ENCODE measurements at regions not wholly inside any gene's neighbourhood (a gene's known extent, or its start where the extent isn't known, plus 50 kb on each side); places are given as distances from the start of the nearest gene placed in this dataset.

DNA sequence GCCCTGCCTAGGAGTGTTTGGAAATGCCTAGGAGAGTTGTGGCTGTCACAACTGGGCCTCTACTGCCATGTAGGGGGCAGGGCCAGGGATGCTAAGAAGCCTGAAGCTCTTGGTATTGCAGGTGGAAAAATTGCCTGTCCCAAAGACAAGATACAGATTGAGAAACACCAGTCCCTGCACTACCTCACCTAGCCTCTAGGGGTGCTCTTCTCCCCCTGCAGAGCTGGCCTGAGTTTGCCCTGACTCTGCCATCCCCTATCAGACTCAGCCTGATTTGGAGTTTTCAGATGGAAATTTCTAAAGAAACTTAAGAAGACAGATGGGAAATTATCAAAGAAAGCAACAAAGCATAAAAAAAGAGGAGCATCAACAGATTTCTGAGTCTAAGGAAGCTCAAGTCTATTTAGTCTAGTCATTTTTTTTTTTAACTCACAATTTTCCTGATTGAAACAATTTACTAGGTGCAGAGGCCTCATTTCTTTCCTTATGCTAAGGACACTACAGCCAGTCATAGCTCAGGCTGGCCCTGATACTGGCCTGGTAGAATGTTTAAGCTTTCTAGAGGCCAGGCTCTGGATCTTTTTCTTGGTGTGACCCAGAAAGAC is 61.4 kb upstream of the LRRN2 start (continued):
- TF ChIP-seq KDM1A (IDR thresholded peaks at IDR 0.05; ENCODE audit: low read depth) (no peak), POLR2AphosphoS2 (conservative IDR thresholded peaks at IDR 0.05; ENCODE audit: low read length) (no peak)

DNA sequence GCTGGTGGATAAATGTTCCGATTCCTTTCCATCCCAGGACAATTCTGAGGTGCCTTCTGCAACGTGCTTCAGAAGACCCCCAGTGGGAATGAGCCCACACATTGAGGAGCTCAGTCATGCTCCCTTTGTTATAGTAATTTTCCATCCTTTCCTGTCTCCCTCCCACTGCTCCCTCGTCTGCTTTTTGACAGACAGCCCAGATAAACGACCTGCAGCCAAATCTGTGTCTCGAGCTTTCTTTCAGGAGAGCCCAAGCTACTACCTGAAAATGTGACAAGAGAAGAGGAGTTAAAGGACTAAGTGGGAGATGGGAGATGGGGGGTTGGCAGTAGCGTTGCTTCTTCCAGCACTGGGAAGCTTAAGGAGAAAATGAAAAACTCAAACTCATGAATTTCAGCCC is 65.9 kb upstream of the LRRN2 start:
- WGBS (ENCODE audit: missing lambda C conversion rate) = 25% methylated on average over 6 of the region's 6 CpGs
- no peak for FAIRE-seq

DNA sequence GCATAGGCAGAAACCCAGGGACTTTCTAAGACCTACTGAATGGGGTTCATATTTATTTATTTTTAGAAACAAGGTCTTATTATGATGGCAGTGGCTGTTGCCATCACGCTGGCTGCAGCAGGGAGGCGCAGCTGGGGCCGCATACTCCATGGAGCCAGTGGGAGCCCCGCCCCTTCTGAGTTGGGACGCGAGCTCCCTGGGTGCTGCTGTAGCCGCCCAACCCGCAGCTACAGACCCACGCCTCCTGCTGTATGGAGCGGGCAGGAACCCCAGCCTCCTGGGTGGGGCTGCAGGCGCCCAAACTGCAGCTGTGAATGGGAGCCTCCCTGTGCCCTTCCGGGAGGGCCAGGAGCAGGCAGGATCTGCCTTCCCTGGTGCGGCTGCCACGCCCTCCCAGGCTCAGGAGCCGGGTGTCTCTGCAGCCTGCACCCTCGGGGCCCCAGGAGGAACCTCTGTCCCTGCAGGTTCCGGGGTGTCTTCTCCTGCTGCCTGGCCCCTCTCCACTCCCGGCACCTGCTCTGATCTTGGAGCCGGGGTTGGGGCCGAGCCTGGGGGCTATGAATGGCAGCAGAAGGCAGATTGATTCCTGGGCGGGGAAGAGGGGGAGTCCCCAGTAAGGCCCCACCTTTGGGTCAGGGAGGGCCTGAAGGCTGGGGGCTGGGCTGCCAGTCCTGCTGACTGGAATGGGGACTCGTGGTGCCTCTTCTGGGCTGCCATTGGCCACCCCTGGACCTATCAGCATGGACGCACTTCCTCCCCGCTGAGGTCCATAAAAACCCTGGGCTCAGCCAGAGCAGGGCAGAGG is 66.5 kb upstream of the LRRN2 start:
- WGBS (ENCODE audit: missing lambda C conversion rate) = 19% methylated on average over 17 of the region's 24 CpGs
- H3K9me3 ChIP-seq = no peaks in the 10 kb centered on the region
- H3K4me1 ChIP-seq = peaks cover 14% of the 10 kb centered on the region
- TF ChIP-seq, protein P1, sequence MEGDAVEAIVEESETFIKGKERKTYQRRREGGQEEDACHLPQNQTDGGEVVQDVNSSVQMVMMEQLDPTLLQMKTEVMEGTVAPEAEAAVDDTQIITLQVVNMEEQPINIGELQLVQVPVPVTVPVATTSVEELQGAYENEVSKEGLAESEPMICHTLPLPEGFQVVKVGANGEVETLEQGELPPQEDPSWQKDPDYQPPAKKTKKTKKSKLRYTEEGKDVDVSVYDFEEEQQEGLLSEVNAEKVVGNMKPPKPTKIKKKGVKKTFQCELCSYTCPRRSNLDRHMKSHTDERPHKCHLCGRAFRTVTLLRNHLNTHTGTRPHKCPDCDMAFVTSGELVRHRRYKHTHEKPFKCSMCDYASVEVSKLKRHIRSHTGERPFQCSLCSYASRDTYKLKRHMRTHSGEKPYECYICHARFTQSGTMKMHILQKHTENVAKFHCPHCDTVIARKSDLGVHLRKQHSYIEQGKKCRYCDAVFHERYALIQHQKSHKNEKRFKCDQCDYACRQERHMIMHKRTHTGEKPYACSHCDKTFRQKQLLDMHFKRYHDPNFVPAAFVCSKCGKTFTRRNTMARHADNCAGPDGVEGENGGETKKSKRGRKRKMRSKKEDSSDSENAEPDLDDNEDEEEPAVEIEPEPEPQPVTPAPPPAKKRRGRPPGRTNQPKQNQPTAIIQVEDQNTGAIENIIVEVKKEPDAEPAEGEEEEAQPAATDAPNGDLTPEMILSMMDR (IDR thresholded peaks at IDR 0.05) = peak; percentile 46
- no peak for TF ChIP-seq GATA3 (IDR thresholded peaks at IDR 0.05; ENCODE audit: borderline replicate concordance)
- TF ChIP-seq, protein P2, sequence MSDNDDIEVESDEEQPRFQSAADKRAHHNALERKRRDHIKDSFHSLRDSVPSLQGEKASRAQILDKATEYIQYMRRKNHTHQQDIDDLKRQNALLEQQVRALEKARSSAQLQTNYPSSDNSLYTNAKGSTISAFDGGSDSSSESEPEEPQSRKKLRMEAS (IDR thresholded peaks at IDR 0.05) = 0 out of 2 replicates have a peak, but pooled peaks have one; percentile 25
- peak; percentile 23; the same call in 1 of the 2 replicates for TF ChIP-seq POLR2A (IDR thresholded peaks at IDR 0.05; ENCODE audit: low read length)
- no peak for TF ChIP-seq FOSB (CRISPR knock-in tag; IDR thresholded peaks at IDR 0.05)
- TF ChIP-seq SMC3 (IDR thresholded peaks at IDR 0.05) = peak; percentile 57
- no peak for TF ChIP-seq ZSCAN20 (CRISPR knock-in tag; IDR thresholded peaks at IDR 0.05)
- TF ChIP-seq RAD21 (conservative IDR thresholded peaks at IDR 0.05 in 1 of 2, IDR thresholded peaks at IDR 0.05 in 1 of 2) = peak; percentile 34 to 57; a peak in 4 of 5 replicates
- CTCF ChIA-PET = interaction anchor here (0.7 to 8.0 kb wide), 31 partner anchors 9 to 224 kb away, joined by 3 to 81 read pairs (median 4); partner anchors contain the start of gene LRRN2
- POLR2A ChIA-PET = interaction anchor here (0.9 to 1.0 kb wide), 2 partner anchors 35 to 236 kb away, joined by 3 read pairs; partner anchors contain the start of gene MDM4
- H3K4me3 ChIP-seq = peak overlapping the region; percentile 37
- FAIRE-seq (no peak), DNase-seq (ENCODE audit: low read depth in 1 of 2, low spot score in 1 of 2) (peak; percentile 46 to 85), ATAC-seq (peak; percentile 94 to 100)
- peak overlapping the region; percentile 59 to 83 for H3K27ac ChIP-seq
- H3K4me2 ChIP-seq = peak overlapping the region; percentile 85

More for the DNA sequence above, 65.9 kb upstream of the LRRN2 start:
- ATAC-seq (peak in 1 of 2 experiments; percentile 4; a peak in 4 of 6 replicates), DNase-seq (ENCODE audit: low read depth in 1 of 2, low spot score in 1 of 2) (no peak)
- Histone ChIP-seq H3K4me1 (peaks cover 14% of the 10 kb centered on the region), H3K27ac (peak overlapping the region; percentile 59 to 83; a peak in 5 of 6 replicates), H3K9me3 (no peaks in the 10 kb centered on the region), H3K4me2 (peak overlapping the region; percentile 85), H3K4me3 (peak overlapping the region; percentile 37)
- ChIA-PET CTCF (interaction anchor here (0.7 to 8.0 kb wide), 30 partner anchors 9 to 310 kb away, joined by 3 to 81 read pairs (median 4); partner anchors contain the start of gene LRRN2), POLR2A (interaction anchor here (0.9 to 1.0 kb wide), 2 partner anchors 35 to 235 kb away, joined by 3 read pairs; partner anchors contain the start of gene MDM4)
- TF ChIP-seq FOSL2 (IDR thresholded peaks at IDR 0.05) = no peak
- no peak for TF ChIP-seq FOSL2 (CRISPR knock-in tag; IDR thresholded peaks at IDR 0.05)
- no peak for TF ChIP-seq KDM5A (IDR thresholded peaks at IDR 0.05)
- TF ChIP-seq FOXS1 (CRISPR knock-in tag; IDR thresholded peaks at IDR 0.05) = no peak
- TF ChIP-seq, protein P3, sequence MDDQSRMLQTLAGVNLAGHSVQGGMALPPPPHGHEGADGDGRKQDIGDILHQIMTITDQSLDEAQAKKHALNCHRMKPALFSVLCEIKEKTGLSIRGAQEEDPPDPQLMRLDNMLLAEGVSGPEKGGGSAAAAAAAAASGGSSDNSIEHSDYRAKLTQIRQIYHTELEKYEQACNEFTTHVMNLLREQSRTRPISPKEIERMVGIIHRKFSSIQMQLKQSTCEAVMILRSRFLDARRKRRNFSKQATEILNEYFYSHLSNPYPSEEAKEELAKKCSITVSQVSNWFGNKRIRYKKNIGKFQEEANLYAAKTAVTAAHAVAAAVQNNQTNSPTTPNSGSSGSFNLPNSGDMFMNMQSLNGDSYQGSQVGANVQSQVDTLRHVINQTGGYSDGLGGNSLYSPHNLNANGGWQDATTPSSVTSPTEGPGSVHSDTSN (IDR thresholded peaks at IDR 0.05) = no peak
- TF ChIP-seq, protein P4, sequence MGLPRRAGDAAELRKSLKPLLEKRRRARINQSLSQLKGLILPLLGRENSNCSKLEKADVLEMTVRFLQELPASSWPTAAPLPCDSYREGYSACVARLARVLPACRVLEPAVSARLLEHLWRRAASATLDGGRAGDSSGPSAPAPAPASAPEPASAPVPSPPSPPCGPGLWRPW (IDR thresholded peaks at IDR 0.05) = no peak
- no peak for TF ChIP-seq RAD21 (conservative IDR thresholded peaks at IDR 0.05 in 1 of 2, IDR thresholded peaks at IDR 0.05 in 1 of 2)
- no peak for TF ChIP-seq TP53 (CRISPR knock-in tag; IDR thresholded peaks at IDR 0.05)

Data from A549 (cell line).